ENCODE measurements at regions not wholly inside any gene's neighbourhood (a gene's known extent, or its start where the extent isn't known, plus 50 kb on each side); places are given as distances from the start of the nearest gene placed in this dataset.
"Not testable (repeated sequence)": the region's sequence is repeated elsewhere in the genome, so short reads cannot be mapped to it uniquely, and the experiment has no call there.

DNA sequence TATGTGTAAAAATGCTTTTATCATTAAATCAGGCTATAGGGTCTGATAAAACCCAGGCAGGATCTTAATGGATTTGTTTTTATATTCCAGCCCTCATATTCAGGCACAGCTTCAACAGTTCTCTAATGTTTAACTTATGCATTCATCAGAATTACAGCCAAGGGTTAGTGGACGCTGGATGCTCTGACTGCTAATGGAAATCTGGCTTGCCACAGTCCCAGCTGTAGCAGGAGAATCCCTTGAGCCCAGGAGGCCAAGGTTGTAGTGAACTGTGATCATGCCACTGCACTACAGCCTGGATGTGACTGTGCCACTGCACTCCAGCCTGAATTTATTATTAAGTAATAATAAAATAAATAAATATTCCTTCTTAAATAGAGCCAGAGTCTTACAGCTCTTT lies 98.0 kb downstream of the SLC25A46 start:
- no peak overlapping the region for H3K4me3 ChIP-seq (ENCODE audit: low read depth, low read length)
- TF ChIP-seq, protein P1, sequence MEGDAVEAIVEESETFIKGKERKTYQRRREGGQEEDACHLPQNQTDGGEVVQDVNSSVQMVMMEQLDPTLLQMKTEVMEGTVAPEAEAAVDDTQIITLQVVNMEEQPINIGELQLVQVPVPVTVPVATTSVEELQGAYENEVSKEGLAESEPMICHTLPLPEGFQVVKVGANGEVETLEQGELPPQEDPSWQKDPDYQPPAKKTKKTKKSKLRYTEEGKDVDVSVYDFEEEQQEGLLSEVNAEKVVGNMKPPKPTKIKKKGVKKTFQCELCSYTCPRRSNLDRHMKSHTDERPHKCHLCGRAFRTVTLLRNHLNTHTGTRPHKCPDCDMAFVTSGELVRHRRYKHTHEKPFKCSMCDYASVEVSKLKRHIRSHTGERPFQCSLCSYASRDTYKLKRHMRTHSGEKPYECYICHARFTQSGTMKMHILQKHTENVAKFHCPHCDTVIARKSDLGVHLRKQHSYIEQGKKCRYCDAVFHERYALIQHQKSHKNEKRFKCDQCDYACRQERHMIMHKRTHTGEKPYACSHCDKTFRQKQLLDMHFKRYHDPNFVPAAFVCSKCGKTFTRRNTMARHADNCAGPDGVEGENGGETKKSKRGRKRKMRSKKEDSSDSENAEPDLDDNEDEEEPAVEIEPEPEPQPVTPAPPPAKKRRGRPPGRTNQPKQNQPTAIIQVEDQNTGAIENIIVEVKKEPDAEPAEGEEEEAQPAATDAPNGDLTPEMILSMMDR (IDR thresholded peaks at IDR 0.05; ENCODE audit: control insufficient read depth, extremely low read depth, insufficient read depth), result no peak
- DNase-seq (ENCODE audit: low read depth), result no peak

DNA sequence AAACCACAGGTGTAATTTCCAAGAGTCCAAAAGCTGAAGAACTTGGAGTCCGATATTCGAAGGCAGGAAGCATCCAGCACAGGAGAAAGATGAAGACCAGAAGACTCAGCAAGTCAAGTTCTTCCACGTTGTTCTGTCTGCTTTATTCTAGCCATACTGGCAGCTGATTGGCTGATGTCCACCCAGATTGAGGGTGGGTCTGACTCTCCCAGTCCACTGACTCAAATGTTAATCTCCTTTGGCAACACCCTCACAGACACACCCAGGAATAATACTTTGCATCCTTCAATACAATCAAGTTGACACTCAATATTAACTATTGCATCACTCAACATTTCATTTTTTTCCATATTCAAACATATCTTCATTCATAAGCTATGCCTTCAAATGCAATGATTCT lies 99.5 kb downstream of the SLC25A46 start:
- not testable (repeated sequence) for DNase-seq (ENCODE audit: low read depth)

DNA sequence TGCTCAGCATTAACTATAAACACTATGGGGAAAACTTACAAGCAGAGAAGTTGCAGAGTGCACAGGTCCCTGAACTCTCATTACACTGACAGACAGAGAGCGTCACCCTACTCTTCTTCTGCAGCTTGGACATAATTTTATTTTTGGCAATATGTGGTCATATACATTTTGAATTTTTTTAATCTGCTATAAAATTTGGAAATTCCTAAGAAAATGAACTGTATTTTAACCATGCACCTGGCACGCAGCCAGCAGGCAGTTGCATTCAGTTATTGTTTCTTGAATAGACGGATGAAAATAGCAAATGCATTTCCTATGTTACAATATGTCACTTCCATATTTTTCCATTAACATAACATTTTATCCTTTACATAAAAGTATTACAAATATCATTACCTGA lies 100.2 kb downstream of the SLC25A46 start:
- TF ChIP-seq, protein P1 (IDR thresholded peaks at IDR 0.05; ENCODE audit: control insufficient read depth, extremely low read depth, insufficient read depth), result no peak
- H3K4me3 ChIP-seq (ENCODE audit: low read depth, low read length), result no peak overlapping the region
- DNase-seq (ENCODE audit: low read depth), result no peak

More for the DNA sequence above, 99.5 kb downstream of the SLC25A46 start:
- not testable (repeated sequence) for H3K4me3 ChIP-seq (ENCODE audit: low read depth, low read length)

DNA sequence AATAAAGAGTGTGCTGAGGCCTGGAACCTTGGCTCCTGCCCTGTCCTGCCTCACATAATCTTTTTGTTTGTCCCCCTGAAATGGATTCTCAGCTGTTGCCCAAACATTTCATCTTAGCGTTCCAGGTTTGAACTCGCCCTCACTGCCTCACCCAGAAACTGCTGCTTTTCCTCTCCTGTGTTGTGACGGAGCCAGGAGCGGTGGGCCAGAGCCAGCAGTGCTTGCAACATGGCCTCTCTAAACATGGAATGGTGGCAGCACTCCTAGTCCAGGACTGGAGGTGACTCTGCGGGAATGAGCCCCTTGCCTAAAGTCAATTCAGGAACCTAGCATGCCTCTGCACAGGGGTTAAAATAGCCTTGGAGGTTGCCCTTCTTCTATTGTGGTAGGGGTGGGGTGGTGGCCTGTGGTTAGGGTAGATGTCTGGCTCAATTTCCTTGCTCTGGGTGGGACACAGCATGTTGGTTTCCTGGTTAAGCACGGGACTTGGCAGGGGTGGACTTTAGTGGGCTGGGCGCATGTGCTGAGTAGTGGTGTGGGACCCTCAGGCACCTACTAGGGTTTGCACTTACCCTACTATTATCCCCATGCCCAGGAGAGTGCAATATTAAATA lies 101.6 kb downstream of the SLC25A46 start:
- H3K4me3 ChIP-seq (ENCODE audit: low read depth, low read length), result no peak overlapping the region
- TF ChIP-seq, protein P1 (IDR thresholded peaks at IDR 0.05; ENCODE audit: control insufficient read depth, extremely low read depth, insufficient read depth), result no peak
- DNase-seq (ENCODE audit: low read depth), result no peak

DNA sequence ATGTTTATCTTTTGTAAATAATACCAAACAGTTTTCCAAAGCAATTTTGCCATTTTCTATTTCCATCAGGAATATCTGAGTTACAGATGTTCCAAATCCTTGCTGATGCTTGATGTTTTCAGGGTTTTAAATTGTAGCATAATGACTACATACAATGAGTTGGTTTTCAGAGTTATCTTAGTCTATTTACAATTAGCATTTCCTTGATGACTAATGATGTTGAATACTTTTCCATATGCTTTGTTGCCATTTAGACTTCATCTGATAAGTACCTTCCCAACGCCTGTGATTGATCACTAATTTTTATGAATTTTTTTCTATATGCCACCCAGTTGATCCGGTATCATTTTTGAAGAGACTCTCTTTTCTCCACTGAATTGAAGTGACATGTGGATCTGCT lies 102.3 kb downstream of the SLC25A46 start:
- TF ChIP-seq, protein P1 (IDR thresholded peaks at IDR 0.05; ENCODE audit: control insufficient read depth, extremely low read depth, insufficient read depth), result no peak
- no peak overlapping the region for H3K4me3 ChIP-seq (ENCODE audit: low read depth, low read length)
- no peak for DNase-seq (ENCODE audit: low read depth)

DNA sequence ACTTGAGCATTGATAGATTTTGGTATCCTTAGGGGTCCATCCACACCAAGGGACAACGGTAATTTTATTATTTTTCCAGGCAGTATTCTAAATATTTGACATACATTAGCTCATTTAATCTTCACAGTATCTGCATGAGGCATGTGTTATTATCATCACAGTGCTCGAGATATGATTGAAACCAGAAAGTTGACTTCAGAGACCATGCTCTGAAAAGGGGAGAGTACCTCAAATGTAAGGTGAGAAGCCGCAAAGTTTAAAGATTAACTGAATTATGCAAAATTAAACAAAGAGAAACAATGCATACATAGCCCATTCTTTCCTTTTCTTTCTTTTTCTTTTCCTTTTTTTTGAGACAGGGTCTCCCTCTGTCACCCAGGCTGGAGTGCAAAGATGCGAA lies 104.1 kb downstream of the SLC25A46 start:
- TF ChIP-seq, protein P1 (IDR thresholded peaks at IDR 0.05; ENCODE audit: control insufficient read depth, extremely low read depth, insufficient read depth), result no peak
- no peak overlapping the region for H3K4me3 ChIP-seq (ENCODE audit: low read depth, low read length)
- DNase-seq (ENCODE audit: low read depth), result no peak

DNA sequence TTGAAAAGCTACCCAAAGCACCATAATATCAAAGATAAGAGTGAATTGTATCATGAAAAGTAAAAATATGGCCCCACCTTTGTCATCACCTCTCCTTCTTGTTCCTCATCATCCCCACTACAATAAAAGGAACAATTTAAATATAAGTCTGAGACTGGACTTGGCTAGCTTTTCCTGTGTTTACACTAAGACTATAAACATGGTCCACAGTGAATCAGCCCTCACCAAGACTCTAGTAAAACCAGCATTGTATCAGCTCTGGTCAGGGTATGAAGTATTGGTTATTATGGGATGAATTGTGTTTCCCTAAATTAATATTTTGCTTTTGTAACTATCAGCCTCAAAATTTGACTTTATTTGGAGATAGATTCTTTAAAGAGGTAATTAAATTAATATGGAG lies 105.4 kb downstream of the SLC25A46 start:
- TF ChIP-seq, protein P1 (IDR thresholded peaks at IDR 0.05; ENCODE audit: control insufficient read depth, extremely low read depth, insufficient read depth), result no peak
- H3K4me3 ChIP-seq (ENCODE audit: low read depth, low read length), result no peak overlapping the region
- no peak for DNase-seq (ENCODE audit: low read depth)
